GM23248 (cell line): ENCODE measurements at regions not wholly inside any gene's neighbourhood (a gene's known extent, or its start where the extent isn't known, plus 50 kb on each side); places are given as distances from the start of the nearest gene placed in this dataset.

Source experiments
- DNase-seq: peaks from one replicate; pipeline ENCODE4 v3.0.0-alpha.2; 2015
- H2AFZ ChIP-seq: fragments of 200-600 bp; sonication (generic); 2 replicates; pipeline ENCODE4 v1.6.1; 2016; ENCODE audit warnings: antibody characterized with exemption
- H3F3A ChIP-seq: fragments of 200-600 bp; sonication (generic); 2 replicates; pipeline ENCODE4 v1.6.1; 2016; ENCODE audit warnings: mild to moderate bottlenecking, antibody characterized with exemption, mixed run types; ENCODE audit not compliant: insufficient read depth
- H3K27ac ChIP-seq: fragments of 200-600 bp; sonication (generic); 2 replicates; pipeline ENCODE4 v1.5.1; 2016; ENCODE audit warnings: mild to moderate bottlenecking
- H3K27me3 ChIP-seq: fragments of 200-600 bp; sonication (generic); replicated peaks from 2 replicates; pipeline ENCODE4 v1.6.1; 2016; ENCODE audit warnings: mild to moderate bottlenecking; ENCODE audit not compliant: insufficient read depth
- H3K36me3 ChIP-seq: fragments of 200-600 bp; sonication (generic); 2 replicates; pipeline ENCODE4 v1.6.1; 2016; ENCODE audit warnings: low read depth, mild to moderate bottlenecking
- H3K4me1 ChIP-seq: fragments of 200-600 bp; sonication (generic); 2 replicates; pipeline ENCODE4 v1.6.1; 2016; ENCODE audit warnings: mild to moderate bottlenecking; ENCODE audit not compliant: insufficient read depth
- H3K4me2 ChIP-seq: fragments of 200-600 bp; sonication (generic); one replicate; pipeline ENCODE4 v1.6.1; 2016; ENCODE audit warnings: mild to moderate bottlenecking; ENCODE audit not compliant: unreplicated experiment
- H3K4me3 ChIP-seq: fragments of 200-600 bp; sonication (generic); 2 replicates; pipeline ENCODE4 v1.5.1; 2016; ENCODE audit warnings: mild to moderate bottlenecking
- H3K79me2 ChIP-seq: fragments of 200-600 bp; sonication (generic); 2 replicates; pipeline ENCODE4 v1.6.1; 2016; ENCODE audit warnings: mild to moderate bottlenecking; ENCODE audit not compliant: insufficient read depth
- H3K9ac ChIP-seq: fragments of 200-600 bp; sonication (generic); 2 replicates; pipeline ENCODE4 v1.6.1; 2016; ENCODE audit warnings: mild to moderate bottlenecking
- H3K9me2 ChIP-seq: fragments of 200-600 bp; sonication (generic); 2 replicates; pipeline ENCODE4 v1.6.1; 2016; ENCODE audit warnings: mixed run types, mild to moderate bottlenecking, moderate library complexity; ENCODE audit not compliant: insufficient read depth
- H3K9me3 ChIP-seq: fragments of 200-600 bp; sonication (generic); one replicate; pipeline ENCODE4 v1.6.1; 2017; ENCODE audit warnings: low read depth
- H4K20me1 ChIP-seq: fragments of 200-600 bp; sonication (generic); 2 replicates; pipeline ENCODE4 v1.6.0; 2016; ENCODE audit not compliant: insufficient read depth
- EZH2 ChIP-seq: fragments of 200-600 bp; sonication (generic); IDR thresholded peaks from 2 replicates; pipeline ENCODE4 v1.6.1; 2018; ENCODE audit warnings: antibody characterized with exemption, mild to moderate bottlenecking; ENCODE audit not compliant: insufficient read depth, poor library complexity, severe bottlenecking
- EZH2phosphoT487 ChIP-seq: fragments of 200-600 bp; sonication (generic); IDR thresholded peaks from 2 replicates; pipeline ENCODE4 v1.6.1; 2018; ENCODE audit warnings: antibody characterized with exemption, moderate library complexity, mild to moderate bottlenecking, low read depth; ENCODE audit not compliant: insufficient read depth
- WGBS, 2 experiments: methylation state at CpG; one replicate each; pipeline ENCODE4 v1.1.6; 2015 to 2017; ENCODE audit warnings: low lambda C conversion rate in 2 of 2, low coverage in 1 of 2; ENCODE audit errors: missing lambda C conversion rate in 2 of 2; 5-methylcytosine and 5-hydroxymethylcytosine counted together
- in situ Hi-C: fragments of 300-500 bp; cut with MboI; formaldehyde crosslinking; loops from 2 replicates; pipeline ENCODE4 v1.15.0; 2020

- H3K27me3 ChIP-seq, result no peaks in the 10 kb centered on the region
- H3K36me3 ChIP-seq, result no peaks in the 10 kb centered on the region
- TF ChIP-seq EZH2phosphoT487 (no peak), EZH2 (no peak)
- no peaks in the 10 kb centered on the region for H4K20me1 ChIP-seq
- H3K4me1 ChIP-seq, result peaks cover 7% of the 10 kb centered on the region
- no peak overlapping the region for H3K27ac ChIP-seq
- no peaks in the 10 kb centered on the region for H3K9me3 ChIP-seq
- in situ Hi-C loops, result no loop called here
- 19 to 24% methylated on average over 1 of the region's 1 CpG for WGBS, 2 experiments
- no peak for DNase-seq
- no peaks in the 10 kb centered on the region for H3K9me2 ChIP-seq
- H3K4me2 ChIP-seq, result no peak overlapping the region
- H3K4me3 ChIP-seq, result no peak overlapping the region
- no peak overlapping the region for H3K9ac ChIP-seq
- H3F3A ChIP-seq, result no peaks in the 10 kb centered on the region; the same call in 1 of the 2 replicates
- no peak overlapping the region for H2AFZ ChIP-seq
- no peaks in the 10 kb centered on the region for H3K79me2 ChIP-seq
Measured at GRCh38 chr5:142517840-142518239, 168.1 kb downstream of the FGF1 start.

DNA sequence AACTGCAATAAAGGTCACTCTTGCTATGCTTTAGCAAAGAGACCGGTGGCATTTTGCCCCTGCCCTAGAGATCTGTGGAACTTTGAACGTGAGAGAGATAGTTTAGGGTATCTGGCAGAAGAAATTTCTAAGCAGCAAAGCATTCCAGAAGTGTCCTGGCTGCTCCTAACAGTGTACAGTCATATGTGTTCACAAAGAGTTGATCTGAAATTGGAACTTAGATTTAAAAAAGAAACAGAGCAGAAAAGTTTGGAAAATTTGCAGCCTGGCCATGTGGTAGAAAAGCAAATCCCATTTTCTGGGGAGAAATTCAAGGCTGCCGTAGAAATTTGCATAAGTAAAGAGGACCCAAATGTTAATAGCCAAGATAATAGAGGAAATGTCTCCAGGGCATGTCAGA is 169.2 kb downstream of the FGF1 start:
- Histone ChIP-seq H3K9ac (no peak overlapping the region), H3K9me2 (no peaks in the 10 kb centered on the region), H3K36me3 (no peaks in the 10 kb centered on the region), H4K20me1 (no peaks in the 10 kb centered on the region), H3K4me2 (no peak overlapping the region), H2AFZ (no peak overlapping the region), H3K4me3 (no peak overlapping the region), H3K4me1 (peaks cover 16% of the 10 kb centered on the region), H3F3A (no peaks in the 10 kb centered on the region; the same call in 1 of the 2 replicates), H3K27ac (no peak overlapping the region), H3K27me3 (no peaks in the 10 kb centered on the region), H3K9me3 (no peaks in the 10 kb centered on the region), H3K79me2 (no peaks in the 10 kb centered on the region)
- TF ChIP-seq EZH2 (no peak), EZH2phosphoT487 (no peak)
- in situ Hi-C loops, result no loop called here
- DNase-seq, result no peak
- 95 to 97% methylated on average over 3 of the region's 3 CpGs for WGBS, 2 experiments

- H3K4me3 ChIP-seq, result no peak overlapping the region
- H3K9me3 ChIP-seq, result no peaks in the 10 kb centered on the region
- in situ Hi-C loops, result no loop called here
- H3K79me2 ChIP-seq, result no peaks in the 10 kb centered on the region
- H3F3A ChIP-seq, result no peaks in the 10 kb centered on the region; the same call in 1 of the 2 replicates
- TF ChIP-seq EZH2phosphoT487 (no peak), EZH2 (no peak)
- H3K4me1 ChIP-seq, result peaks cover 10% of the 10 kb centered on the region; the same call in 1 of the 2 replicates
- DNase-seq, result peak; percentile 24
- H3K27ac ChIP-seq, result no peak overlapping the region
- H3K27me3 ChIP-seq, result no peaks in the 10 kb centered on the region
- no peak overlapping the region for H3K4me2 ChIP-seq
- 51 to 56% methylated on average over 2 of the region's 2 CpGs for WGBS, 2 experiments
- no peak overlapping the region for H3K9ac ChIP-seq
- H3K9me2 ChIP-seq, result no peaks in the 10 kb centered on the region
- H2AFZ ChIP-seq, result no peak overlapping the region
- H4K20me1 ChIP-seq, result no peaks in the 10 kb centered on the region
- no peaks in the 10 kb centered on the region for H3K36me3 ChIP-seq
Measured at GRCh38 chr5:142515036-142515435, 170.9 kb downstream of the FGF1 start.

- Histone ChIP-seq H3K4me2 (no peak overlapping the region), H3K9me3 (no peaks in the 10 kb centered on the region), H2AFZ (no peak overlapping the region), H3K9me2 (no peaks in the 10 kb centered on the region), H3K79me2 (no peaks in the 10 kb centered on the region), H4K20me1 (no peaks in the 10 kb centered on the region), H3K27me3 (no peaks in the 10 kb centered on the region), H3F3A (no peaks in the 10 kb centered on the region; the same call in 1 of the 2 replicates), H3K9ac (no peak overlapping the region), H3K4me3 (no peak overlapping the region), H3K36me3 (no peaks in the 10 kb centered on the region), H3K27ac (no peak overlapping the region), H3K4me1 (peaks cover 10% of the 10 kb centered on the region; the same call in 1 of the 2 replicates)
- 93 to 95% methylated on average over 3 of the region's 3 CpGs for WGBS, 2 experiments
- in situ Hi-C loops, result no loop called here
- TF ChIP-seq EZH2phosphoT487, result no peak
- no peak for TF ChIP-seq EZH2
- no peak for DNase-seq
Measured at GRCh38 chr5:142514196-142514595, 171.7 kb downstream of the FGF1 start.
